A549 (cell line): ENCODE measurements at regions not wholly inside any gene's neighbourhood (a gene's known extent, or its start where the extent isn't known, plus 50 kb on each side); places are given as distances from the start of the nearest gene placed in this dataset.

Source experiments
- NPAS2 ChIP-seq: fragments of 250-450 bp; sonication (Bioruptor Pico); IDR thresholded peaks from 2 replicates; pipeline ENCODE4 v1.8.0; 2022; ENCODE audit warnings: mild to moderate bottlenecking, moderate library complexity, borderline replicate concordance
- POLR2A ChIP-seq: IDR thresholded peaks from 2 replicates; pipeline ENCODE4 v1.6.1; 2012; ENCODE audit warnings: mild to moderate bottlenecking, low read length
- TF ChIP-seq, protein P1 (sequence below): fragments of >200 bp; sonication (Bioruptor Twin); formaldehyde crosslinking; IDR thresholded peaks from 3 replicates; pipeline ENCODE4 v1.5.1; 2016

DNA sequence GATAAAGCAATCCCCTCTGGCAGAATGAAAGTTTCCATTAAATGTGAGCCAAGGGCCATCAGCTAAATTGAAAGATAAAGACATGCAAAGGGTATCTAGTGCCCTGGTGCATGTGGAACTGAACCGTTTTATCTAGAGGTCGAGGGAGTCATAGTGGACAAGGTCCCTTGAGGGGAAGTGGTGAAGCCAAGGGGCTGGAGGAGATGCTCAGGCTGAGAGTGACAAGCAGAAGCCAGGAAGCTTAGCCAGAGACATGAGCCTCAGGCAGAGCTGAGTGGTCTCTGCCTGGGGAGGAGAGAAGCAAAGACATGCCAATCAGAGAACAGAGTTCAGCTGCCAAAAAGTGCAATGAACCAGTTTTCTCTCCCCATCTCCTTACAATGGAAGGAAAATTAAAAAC lies 68.1 kb upstream of the SLC10A2 start:
- TF ChIP-seq NPAS2 (CRISPR knock-in tag) (no peak), POLR2A (no peak)
- TF ChIP-seq, protein P1, sequence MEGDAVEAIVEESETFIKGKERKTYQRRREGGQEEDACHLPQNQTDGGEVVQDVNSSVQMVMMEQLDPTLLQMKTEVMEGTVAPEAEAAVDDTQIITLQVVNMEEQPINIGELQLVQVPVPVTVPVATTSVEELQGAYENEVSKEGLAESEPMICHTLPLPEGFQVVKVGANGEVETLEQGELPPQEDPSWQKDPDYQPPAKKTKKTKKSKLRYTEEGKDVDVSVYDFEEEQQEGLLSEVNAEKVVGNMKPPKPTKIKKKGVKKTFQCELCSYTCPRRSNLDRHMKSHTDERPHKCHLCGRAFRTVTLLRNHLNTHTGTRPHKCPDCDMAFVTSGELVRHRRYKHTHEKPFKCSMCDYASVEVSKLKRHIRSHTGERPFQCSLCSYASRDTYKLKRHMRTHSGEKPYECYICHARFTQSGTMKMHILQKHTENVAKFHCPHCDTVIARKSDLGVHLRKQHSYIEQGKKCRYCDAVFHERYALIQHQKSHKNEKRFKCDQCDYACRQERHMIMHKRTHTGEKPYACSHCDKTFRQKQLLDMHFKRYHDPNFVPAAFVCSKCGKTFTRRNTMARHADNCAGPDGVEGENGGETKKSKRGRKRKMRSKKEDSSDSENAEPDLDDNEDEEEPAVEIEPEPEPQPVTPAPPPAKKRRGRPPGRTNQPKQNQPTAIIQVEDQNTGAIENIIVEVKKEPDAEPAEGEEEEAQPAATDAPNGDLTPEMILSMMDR: no peak
